Osteocyte (in vitro differentiated cells): ENCODE measurements at regions not wholly inside any gene's neighbourhood (a gene's known extent, or its start where the extent isn't known, plus 50 kb on each side); places are given as distances from the start of the nearest gene placed in this dataset.
A peak's percentile ranks its signal among the peaks of the same experiment; 100 is the strongest.

Experiments
- DNase-seq: peaks from one replicate; pipeline ENCODE4 v3.0.0; 2021; ENCODE audit warnings: mixed read lengths; ENCODE audit not compliant: unreplicated experiment; ENCODE audit errors: extremely low spot score
- H3K27ac Mint-ChIP-seq: one replicate; pipeline ENCODE4 v1.8.0; 2021; ENCODE audit warnings: mild to moderate bottlenecking, mixed read lengths; ENCODE audit not compliant: unreplicated experiment
- H3K27me3 Mint-ChIP-seq: one replicate; pipeline ENCODE4 v1.8.0; 2021; ENCODE audit warnings: mixed read lengths; ENCODE audit not compliant: unreplicated experiment
- H3K36me3 Mint-ChIP-seq: one replicate; pipeline ENCODE4 v1.8.0; 2021; ENCODE audit warnings: mixed read lengths; ENCODE audit not compliant: unreplicated experiment
- H3K4me1 Mint-ChIP-seq: one replicate; pipeline ENCODE4 v1.8.0; 2021; ENCODE audit warnings: mixed read lengths; ENCODE audit not compliant: unreplicated experiment
- H3K4me3 Mint-ChIP-seq: one replicate; pipeline ENCODE4 v1.8.0; 2021; ENCODE audit warnings: mild to moderate bottlenecking, moderate library complexity, mixed read lengths; ENCODE audit not compliant: unreplicated experiment
- H3K9me3 Mint-ChIP-seq: one replicate; pipeline ENCODE4 v1.8.0; 2021; ENCODE audit warnings: mixed read lengths; ENCODE audit not compliant: unreplicated experiment
- TF ChIP-seq, protein P1 (sequence below): fragments of 200-600 bp; sonication (generic); IDR thresholded peaks from 2 replicates; pipeline ENCODE4 v1.5.0; 2021; ENCODE audit warnings: antibody characterized with exemption, mild to moderate bottlenecking, moderate library complexity

DNA sequence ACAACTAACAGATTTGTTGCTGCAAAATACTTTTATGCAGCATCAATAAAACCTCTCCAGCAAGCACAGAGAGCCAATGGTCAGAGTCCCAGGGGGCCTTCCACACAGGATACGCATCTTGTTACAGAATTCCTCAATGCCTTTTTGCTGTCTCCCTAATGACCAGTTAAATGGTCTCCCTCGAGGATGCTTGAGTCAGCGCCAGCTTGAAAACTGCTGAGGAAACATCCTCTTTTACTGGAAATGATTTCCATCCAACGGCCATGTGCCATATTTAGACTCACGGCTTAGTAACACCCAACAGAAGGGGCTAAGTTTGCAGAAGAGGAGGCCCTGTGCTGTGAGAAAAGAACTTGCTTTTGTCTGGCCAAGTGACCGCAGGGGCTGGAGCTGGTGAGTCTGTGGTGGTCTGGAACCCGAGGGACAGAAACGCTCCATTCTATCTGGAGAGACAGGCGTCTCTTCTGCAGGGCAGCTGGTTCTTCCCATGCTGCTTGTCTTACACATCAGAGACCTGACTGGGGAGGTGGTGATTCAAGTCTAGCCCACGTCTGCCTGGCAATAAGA is 496.4 kb downstream of the SETD4 start:
- Mint-ChIP-seq H3K27ac (peak overlapping the region; percentile 93), H3K4me3 (peak overlapping the region; percentile 57), H3K4me1 (peaks cover 59% of the 10 kb centered on the region), H3K27me3 (no peaks in the 10 kb centered on the region), H3K9me3 (peaks cover 5% of the 10 kb centered on the region), H3K36me3 (no peaks in the 10 kb centered on the region)
- peak; percentile 86 for DNase-seq
- TF ChIP-seq, protein P1, sequence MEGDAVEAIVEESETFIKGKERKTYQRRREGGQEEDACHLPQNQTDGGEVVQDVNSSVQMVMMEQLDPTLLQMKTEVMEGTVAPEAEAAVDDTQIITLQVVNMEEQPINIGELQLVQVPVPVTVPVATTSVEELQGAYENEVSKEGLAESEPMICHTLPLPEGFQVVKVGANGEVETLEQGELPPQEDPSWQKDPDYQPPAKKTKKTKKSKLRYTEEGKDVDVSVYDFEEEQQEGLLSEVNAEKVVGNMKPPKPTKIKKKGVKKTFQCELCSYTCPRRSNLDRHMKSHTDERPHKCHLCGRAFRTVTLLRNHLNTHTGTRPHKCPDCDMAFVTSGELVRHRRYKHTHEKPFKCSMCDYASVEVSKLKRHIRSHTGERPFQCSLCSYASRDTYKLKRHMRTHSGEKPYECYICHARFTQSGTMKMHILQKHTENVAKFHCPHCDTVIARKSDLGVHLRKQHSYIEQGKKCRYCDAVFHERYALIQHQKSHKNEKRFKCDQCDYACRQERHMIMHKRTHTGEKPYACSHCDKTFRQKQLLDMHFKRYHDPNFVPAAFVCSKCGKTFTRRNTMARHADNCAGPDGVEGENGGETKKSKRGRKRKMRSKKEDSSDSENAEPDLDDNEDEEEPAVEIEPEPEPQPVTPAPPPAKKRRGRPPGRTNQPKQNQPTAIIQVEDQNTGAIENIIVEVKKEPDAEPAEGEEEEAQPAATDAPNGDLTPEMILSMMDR: no peak

DNA sequence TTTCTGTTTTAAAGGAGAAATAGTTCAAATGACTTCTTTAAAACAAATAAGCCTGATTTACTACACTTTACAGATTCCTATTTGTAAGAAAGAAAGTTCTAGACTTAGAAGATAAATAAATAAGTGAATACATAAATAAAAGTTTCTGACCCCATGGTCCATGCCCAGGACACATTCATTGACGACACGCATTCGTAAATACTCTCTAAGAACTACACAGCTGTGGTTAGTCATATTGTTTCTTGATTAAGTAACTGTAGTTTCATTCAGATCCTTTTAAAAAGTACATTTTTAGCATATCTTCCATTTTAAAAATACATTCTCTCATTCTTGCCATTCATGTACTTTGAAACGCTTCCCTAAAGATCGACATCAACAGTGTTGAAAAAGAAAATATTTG is 497.4 kb downstream of the SETD4 start:
- TF ChIP-seq, protein P1: no peak
- Mint-ChIP-seq H3K4me1 (peaks cover 63% of the 10 kb centered on the region), H3K9me3 (peaks cover 5% of the 10 kb centered on the region), H3K36me3 (no peaks in the 10 kb centered on the region), H3K27me3 (no peaks in the 10 kb centered on the region), H3K27ac (peak overlapping the region; percentile 93), H3K4me3 (no peak overlapping the region)
- no peak for DNase-seq

DNA sequence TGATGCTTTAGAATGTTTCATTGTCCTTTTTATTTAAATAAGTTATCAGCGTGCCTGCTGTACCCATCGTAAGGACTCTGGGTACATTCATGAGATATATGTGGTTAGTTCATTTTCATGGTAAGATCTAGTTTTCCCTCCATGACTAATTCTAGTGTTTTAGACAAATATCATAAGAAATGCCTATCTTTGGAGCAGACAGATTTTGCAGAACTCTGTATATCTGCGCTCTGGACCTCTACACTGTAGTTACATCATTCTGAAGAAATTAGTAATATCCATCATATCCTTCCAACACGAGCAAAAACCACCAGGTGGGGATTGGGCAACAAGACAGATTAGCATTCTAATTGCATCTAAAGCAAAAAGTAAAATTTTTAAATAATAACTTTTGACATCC is 499.2 kb downstream of the SETD4 start:
- peaks cover 63% of the 10 kb centered on the region for H3K4me1 Mint-ChIP-seq
- DNase-seq: no peak
- H3K4me3 Mint-ChIP-seq: no peak overlapping the region
- H3K27ac Mint-ChIP-seq: no peak overlapping the region
- no peaks in the 10 kb centered on the region for H3K27me3 Mint-ChIP-seq
- TF ChIP-seq, protein P1: no peak
- H3K9me3 Mint-ChIP-seq: no peaks in the 10 kb centered on the region
- H3K36me3 Mint-ChIP-seq: no peaks in the 10 kb centered on the region

DNA sequence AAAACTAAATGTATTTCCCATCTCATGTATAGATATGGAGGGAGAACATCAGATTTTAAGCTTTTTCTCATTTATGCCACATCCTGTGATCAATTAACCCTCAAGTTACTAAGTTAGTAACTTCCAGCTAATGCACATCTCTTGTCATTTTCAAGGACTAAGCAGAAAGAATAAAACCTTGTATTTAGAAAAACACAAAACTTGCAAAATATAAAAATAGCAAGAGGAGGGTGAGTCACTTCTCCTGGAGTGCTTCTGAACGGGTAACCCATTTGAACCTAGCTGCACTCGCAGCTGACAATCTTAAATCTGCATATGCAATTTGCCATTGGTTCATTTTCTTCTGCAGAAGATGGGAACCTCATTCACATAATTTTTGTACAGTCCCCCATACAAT is 500.5 kb downstream of the SETD4 start:
- H3K4me1 Mint-ChIP-seq: peaks cover 50% of the 10 kb centered on the region
- no peaks in the 10 kb centered on the region for H3K36me3 Mint-ChIP-seq
- H3K9me3 Mint-ChIP-seq: no peaks in the 10 kb centered on the region
- peak overlapping the region; percentile 80 for H3K27ac Mint-ChIP-seq
- TF ChIP-seq, protein P1: no peak
- H3K4me3 Mint-ChIP-seq: no peak overlapping the region
- DNase-seq: no peak
- H3K27me3 Mint-ChIP-seq: no peaks in the 10 kb centered on the region

DNA sequence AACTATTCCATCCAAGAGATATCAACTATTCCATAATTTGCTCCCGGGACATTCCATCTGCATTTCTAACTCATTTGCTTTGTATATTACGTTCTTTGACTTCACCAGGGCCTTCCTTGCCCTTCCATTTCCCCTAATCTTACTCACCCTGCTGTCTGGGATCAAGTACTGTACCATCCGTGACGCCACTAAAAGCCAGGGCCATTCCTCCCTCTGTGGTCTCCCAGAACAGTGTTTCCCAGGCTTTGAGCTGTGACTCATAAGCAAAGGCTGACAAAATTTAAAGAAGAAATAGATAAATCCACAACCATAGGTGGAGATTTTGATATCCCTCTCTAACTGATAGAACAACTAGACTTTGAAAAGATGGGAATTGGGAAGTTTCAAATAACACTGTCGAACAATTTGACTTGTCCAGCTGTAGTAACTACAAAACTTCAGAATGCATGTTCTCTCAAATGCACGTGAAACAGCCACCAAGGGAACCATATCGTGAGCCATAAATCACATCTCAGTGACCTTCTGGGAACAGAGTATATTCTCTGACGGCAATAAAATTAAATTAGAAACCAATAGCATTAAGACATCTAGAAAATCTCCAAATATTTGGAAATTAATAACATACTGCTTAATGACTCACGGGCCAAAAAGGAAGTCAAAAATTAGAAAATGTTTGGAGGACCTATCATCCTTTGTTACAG is 501.0 kb downstream of the SETD4 start:
- Mint-ChIP-seq H3K4me3 (no peak overlapping the region), H3K9me3 (no peaks in the 10 kb centered on the region), H3K27ac (peak overlapping the region; percentile 80), H3K27me3 (no peaks in the 10 kb centered on the region), H3K4me1 (peaks cover 44% of the 10 kb centered on the region), H3K36me3 (no peaks in the 10 kb centered on the region)
- DNase-seq: no peak
- TF ChIP-seq, protein P1: no peak
